ENCODE measurements at regions not wholly inside any gene's neighbourhood (a gene's known extent, or its start where the extent isn't known, plus 50 kb on each side); places are given as distances from the start of the nearest gene placed in this dataset.

DNA sequence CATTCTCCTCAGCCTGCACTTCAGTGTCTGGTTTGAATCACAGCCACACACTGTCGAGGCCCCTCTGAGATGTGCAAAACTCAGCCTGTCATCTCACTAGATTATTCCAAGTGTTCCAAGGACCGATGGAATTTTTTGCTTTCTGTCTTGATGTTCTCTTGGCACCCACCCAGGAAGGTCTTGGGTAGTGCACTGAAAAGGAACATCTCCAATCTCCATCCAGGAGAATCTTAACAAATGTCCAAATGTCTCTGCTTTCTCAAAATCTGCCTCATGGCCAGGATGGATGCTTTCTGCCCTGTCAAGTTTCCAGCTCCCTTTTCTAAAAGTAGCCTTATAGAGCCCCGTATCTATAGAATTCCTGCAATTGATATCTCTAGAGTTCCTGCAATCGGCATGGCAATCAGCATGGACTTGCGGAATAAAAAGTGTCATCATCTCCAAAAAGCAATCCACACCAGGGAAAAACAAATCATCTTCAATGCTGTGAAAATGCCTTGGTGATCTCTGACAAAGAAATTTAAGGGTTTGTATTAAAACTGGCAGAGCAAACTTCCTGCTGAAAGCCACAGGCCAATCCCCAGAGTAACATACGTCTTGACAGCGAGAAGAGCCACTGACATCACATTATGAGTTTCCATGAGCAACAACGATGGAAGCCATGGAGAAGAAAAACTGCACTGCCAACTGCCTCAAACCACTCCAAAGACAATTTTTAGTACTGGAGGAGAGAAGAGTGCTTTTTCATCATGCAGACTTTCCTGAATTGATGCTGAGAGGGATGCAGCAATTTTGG is 215.3 kb upstream of the FAM9B start:
- H3K4me1 ChIP-seq (ENCODE audit: control insufficient read depth, insufficient read depth, low read length): no peaks in the 10 kb centered on the region

DNA sequence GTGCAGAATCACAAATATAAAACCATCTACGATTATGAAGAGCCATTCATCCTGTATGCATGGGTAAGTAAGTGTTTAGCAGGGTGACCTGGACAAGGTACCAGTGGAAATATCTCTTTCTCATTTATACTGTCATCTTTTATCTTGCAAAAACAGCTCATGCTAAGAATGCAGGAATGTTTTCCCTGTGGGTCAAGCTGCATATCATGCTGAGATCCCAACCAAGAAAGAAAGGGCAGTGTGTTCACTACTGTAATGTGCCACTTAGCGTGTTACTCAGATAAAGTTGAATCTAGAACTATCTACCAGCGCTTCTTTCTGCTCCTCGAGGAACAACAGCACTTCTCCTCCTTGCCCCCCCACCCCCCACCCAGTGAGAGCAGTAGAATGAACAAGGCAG is 212.7 kb upstream of the TBL1X start:
- H3K36me3 ChIP-seq (ENCODE audit: insufficient read depth, low read length): no peaks in the 10 kb centered on the region
- H3K27me3 ChIP-seq (ENCODE audit: control insufficient read depth, insufficient read depth, low read length): no peaks in the 10 kb centered on the region
- H3K4me3 ChIP-seq (ENCODE audit: low read length): no peak overlapping the region
- H3K4me2 ChIP-seq (ENCODE audit: low read length): no peak overlapping the region
- no peaks in the 10 kb centered on the region for H3K9me3 ChIP-seq (replicated peaks; ENCODE audit: low read length)
- H3K9ac ChIP-seq (ENCODE audit: low read depth, low read length): no peak overlapping the region
- no peaks in the 10 kb centered on the region for H3K4me1 ChIP-seq (ENCODE audit: control insufficient read depth, insufficient read depth, low read length)

More for the DNA sequence above, 215.3 kb upstream of the FAM9B start:
- Histone ChIP-seq H3K27me3 (ENCODE audit: control insufficient read depth, insufficient read depth, low read length) (no peaks in the 10 kb centered on the region), H3K9me3 (replicated peaks; ENCODE audit: low read length) (no peaks in the 10 kb centered on the region), H3K9ac (ENCODE audit: low read depth, low read length) (no peak overlapping the region), H3K4me2 (ENCODE audit: low read length) (no peak overlapping the region), H3K4me3 (ENCODE audit: low read length) (no peak overlapping the region), H3K36me3 (ENCODE audit: insufficient read depth, low read length) (no peaks in the 10 kb centered on the region)

DNA sequence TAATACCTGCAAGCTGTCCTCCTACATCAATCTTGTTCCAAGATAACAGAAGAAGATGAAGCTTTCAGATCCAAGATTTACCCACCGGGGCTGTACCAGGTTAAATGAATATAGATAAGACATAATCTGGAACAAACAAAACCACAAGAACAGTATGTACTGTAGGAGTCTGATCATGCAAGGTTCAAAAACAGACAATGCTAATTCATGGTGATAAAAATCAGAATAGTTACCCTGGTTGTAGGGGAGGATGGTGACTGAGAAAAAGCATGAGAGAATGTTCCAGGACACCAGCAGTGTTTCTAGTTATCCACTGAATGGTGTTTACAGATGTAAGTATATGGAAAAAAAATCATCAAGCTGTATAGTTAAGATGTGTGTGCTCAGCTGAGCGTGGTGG is 211.6 kb upstream of the TBL1X start:
- H3K27me3 ChIP-seq (ENCODE audit: control insufficient read depth, insufficient read depth, low read length): no peaks in the 10 kb centered on the region
- H3K4me2 ChIP-seq (ENCODE audit: low read length): no peak overlapping the region
- H3K9me3 ChIP-seq (replicated peaks; ENCODE audit: low read length): no peaks in the 10 kb centered on the region
- H3K4me3 ChIP-seq (ENCODE audit: low read length): no peak overlapping the region
- no peaks in the 10 kb centered on the region for H3K36me3 ChIP-seq (ENCODE audit: insufficient read depth, low read length)
- no peaks in the 10 kb centered on the region for H3K4me1 ChIP-seq (ENCODE audit: control insufficient read depth, insufficient read depth, low read length)
- no peak overlapping the region for H3K9ac ChIP-seq (ENCODE audit: low read depth, low read length)

DNA sequence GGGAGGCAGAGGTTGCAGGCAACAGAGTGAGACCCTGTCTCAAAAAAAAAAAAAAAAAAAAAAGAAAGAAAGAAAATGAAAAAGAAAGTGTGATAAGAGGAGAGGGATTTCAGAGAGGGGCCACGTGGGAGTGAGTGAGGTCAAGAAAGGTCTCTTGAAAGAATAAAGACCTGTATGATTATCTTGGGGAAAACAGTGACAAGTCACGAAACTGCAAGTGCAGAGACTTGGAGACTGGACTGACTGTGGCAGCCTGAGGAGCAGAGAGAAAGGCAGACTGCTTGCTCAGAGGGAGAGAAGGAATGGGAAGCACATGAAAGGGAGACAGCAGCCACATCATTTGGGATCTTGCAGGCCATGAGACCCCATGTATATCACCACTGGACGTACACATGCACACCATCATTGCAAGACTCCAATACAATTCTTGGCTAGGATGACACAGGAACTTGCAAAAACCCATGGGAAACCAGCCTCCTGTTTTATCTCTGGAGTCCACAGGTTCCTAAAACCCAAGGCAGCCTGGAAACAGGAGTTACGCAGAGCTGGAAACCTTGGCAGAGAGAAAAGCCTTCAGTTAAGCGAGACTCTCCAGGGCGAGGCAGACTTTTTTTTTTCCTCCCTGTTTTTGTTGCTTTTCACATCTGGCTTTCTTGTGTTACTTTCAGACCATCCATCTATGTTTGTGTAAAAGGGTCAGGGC is 207.0 kb upstream of the TBL1X start:
- Histone ChIP-seq H3K9me3 (replicated peaks; ENCODE audit: low read length) (no peaks in the 10 kb centered on the region), H3K4me2 (ENCODE audit: low read length) (no peak overlapping the region), H3K4me3 (ENCODE audit: low read length) (no peak overlapping the region), H3K36me3 (ENCODE audit: insufficient read depth, low read length) (no peaks in the 10 kb centered on the region), H3K4me1 (ENCODE audit: control insufficient read depth, insufficient read depth, low read length) (no peaks in the 10 kb centered on the region), H3K9ac (ENCODE audit: low read depth, low read length) (no peak overlapping the region), H3K27me3 (ENCODE audit: control insufficient read depth, insufficient read depth, low read length) (no peaks in the 10 kb centered on the region)

DNA sequence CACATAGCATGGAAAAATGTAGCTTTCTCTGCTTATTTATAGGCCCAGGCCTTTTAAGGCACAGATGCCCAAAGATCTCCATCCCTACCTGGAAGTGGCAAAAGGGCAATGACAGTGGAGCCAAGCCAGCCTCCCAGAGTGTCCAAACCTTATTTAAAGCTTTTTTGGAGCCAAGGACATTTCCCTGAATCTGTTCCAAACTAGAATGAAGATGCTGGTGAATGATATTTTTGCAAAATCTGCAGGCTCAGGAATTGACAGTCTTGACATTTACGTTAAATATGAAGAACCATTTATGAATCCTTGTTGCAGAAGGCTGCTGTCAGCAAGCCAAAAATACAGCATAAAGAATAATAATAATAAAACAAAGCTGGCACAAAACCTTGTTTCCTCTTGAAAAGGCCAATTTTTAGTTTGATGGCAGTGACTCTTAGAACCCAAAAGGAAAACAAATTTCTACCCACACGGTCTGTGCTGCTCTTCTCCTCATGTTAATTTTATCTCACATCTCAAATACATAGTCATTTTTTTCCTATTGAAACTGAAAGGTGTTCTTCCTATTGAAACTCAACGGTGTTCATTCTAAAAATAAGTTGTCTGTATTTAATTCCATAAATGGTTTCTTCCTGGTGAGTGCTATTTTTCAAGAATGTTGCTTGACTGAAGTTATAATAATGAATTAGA is 206.3 kb upstream of the TBL1X start:
- Histone ChIP-seq H3K4me3 (ENCODE audit: low read length) (no peak overlapping the region), H3K36me3 (ENCODE audit: insufficient read depth, low read length) (no peaks in the 10 kb centered on the region), H3K27me3 (ENCODE audit: control insufficient read depth, insufficient read depth, low read length) (no peaks in the 10 kb centered on the region), H3K4me1 (ENCODE audit: control insufficient read depth, insufficient read depth, low read length) (no peaks in the 10 kb centered on the region), H3K4me2 (ENCODE audit: low read length) (no peak overlapping the region), H3K9me3 (replicated peaks; ENCODE audit: low read length) (no peaks in the 10 kb centered on the region), H3K9ac (ENCODE audit: low read depth, low read length) (no peak overlapping the region)

DNA sequence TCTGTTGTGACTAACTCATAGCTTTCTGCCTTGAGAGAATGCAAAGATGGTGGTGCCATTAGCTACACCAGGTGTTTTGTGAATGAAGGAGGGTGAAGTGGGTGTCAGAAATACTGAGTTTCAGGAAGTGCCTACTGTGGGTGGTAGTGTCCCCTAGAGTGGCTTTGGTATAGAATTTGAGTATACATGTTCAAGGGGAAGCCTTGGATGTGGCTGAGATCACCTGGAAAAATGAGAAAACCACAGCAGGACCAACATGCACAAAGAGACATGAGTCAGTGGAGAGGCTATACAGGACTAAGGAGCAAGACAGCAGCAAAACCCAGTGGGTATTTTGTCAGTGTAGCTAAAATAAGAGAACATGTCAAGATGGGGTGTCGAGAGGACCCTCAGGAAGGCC is 204.3 kb upstream of the TBL1X start:
- no peaks in the 10 kb centered on the region for H3K36me3 ChIP-seq (ENCODE audit: insufficient read depth, low read length)
- H3K9me3 ChIP-seq (replicated peaks; ENCODE audit: low read length): no peaks in the 10 kb centered on the region
- H3K9ac ChIP-seq (ENCODE audit: low read depth, low read length): no peak overlapping the region
- no peak overlapping the region for H3K4me3 ChIP-seq (ENCODE audit: low read length)
- H3K4me1 ChIP-seq (ENCODE audit: control insufficient read depth, insufficient read depth, low read length): no peaks in the 10 kb centered on the region
- no peak overlapping the region for H3K4me2 ChIP-seq (ENCODE audit: low read length)
- H3K27me3 ChIP-seq (ENCODE audit: control insufficient read depth, insufficient read depth, low read length): no peaks in the 10 kb centered on the region

DNA sequence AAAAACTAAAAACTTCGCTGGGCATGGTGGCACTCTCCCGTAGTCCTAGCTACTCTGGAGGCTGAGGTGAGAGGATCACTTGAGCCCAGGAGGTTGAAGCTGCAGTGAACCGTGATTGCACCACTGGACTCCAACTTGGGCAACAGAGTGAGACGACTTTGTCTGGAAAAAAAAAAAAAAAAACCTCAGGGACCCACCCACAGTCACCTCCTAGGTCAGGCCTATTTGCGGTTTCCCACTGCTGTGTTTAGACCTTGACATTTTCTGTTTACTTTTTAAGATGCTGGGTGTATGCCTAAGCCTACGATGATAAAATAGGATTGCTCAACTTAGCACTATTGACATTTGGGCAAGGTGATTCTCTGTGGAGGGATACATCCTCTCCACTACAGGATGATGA is 197.4 kb upstream of the TBL1X start:
- no peak overlapping the region for H3K4me3 ChIP-seq (ENCODE audit: low read length)
- H3K4me1 ChIP-seq (ENCODE audit: control insufficient read depth, insufficient read depth, low read length): no peaks in the 10 kb centered on the region
- no peaks in the 10 kb centered on the region for H3K36me3 ChIP-seq (ENCODE audit: insufficient read depth, low read length)
- H3K9me3 ChIP-seq (replicated peaks; ENCODE audit: low read length): no peaks in the 10 kb centered on the region
- H3K27me3 ChIP-seq (ENCODE audit: control insufficient read depth, insufficient read depth, low read length): no peaks in the 10 kb centered on the region
- H3K4me2 ChIP-seq (ENCODE audit: low read length): no peak overlapping the region
- H3K9ac ChIP-seq (ENCODE audit: low read depth, low read length): no peak overlapping the region

DNA sequence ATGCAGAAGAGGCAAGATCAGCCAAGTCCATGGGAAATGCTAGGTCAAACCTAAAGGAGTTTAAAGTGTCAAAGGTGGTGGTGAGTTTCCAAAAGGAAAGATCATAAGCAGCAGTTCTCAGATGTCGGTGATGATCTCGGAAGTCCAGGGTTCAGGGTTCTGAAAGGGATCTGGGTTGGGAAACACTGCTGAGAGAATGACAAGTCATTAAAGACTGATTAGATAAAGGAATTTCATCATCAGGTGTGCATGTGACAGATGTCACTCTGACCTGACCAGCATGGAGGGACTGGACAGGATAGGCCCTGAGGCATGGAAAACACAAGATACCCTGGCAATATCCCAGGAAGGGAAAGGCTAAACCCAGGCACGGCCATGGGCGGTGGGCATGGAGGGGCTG is 195.7 kb upstream of the TBL1X start:
- Histone ChIP-seq H3K4me2 (ENCODE audit: low read length) (no peak overlapping the region), H3K36me3 (ENCODE audit: insufficient read depth, low read length) (no peaks in the 10 kb centered on the region), H3K27me3 (ENCODE audit: control insufficient read depth, insufficient read depth, low read length) (no peaks in the 10 kb centered on the region), H3K4me1 (ENCODE audit: control insufficient read depth, insufficient read depth, low read length) (no peaks in the 10 kb centered on the region), H3K9me3 (replicated peaks; ENCODE audit: low read length) (no peaks in the 10 kb centered on the region), H3K4me3 (ENCODE audit: low read length) (no peak overlapping the region), H3K9ac (ENCODE audit: low read depth, low read length) (no peak overlapping the region)

DNA sequence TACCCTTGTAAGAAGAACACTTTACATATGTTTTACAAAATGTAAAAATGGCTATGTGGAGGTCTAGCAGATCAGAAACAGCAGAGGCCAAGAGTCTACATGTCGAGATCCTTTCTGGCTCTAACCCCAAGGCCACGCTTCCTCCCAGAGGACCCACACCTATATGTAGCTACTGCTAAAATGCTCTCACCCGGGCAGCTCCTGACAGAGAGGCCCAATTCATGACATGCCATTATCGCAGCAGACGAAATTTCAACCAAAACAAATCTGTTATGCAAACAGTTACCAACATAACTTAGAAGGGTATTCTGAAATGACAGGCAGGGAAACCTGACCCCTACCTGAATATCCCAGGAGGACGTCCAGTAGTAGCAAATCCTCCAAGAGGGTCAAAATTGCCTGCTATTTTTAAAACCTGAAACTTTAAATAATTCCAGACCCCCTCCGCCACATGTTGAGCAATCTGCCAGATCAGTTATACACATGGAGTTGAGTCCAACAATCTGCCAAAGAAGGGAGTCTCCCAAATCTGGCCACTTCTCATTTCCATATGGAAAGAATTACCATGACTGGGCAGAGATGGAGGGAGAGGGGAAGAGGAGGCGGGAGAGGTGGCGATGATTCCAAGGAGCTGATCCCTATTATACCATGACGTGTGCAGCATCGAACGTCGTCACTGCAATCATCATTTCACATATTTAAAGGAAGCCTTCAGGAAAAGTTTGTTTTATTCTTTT is 192.9 kb upstream of the TBL1X start:
- H3K4me1 ChIP-seq (ENCODE audit: control insufficient read depth, insufficient read depth, low read length): no peaks in the 10 kb centered on the region
- no peaks in the 10 kb centered on the region for H3K9me3 ChIP-seq (replicated peaks; ENCODE audit: low read length)
- no peak overlapping the region for H3K4me2 ChIP-seq (ENCODE audit: low read length)
- H3K9ac ChIP-seq (ENCODE audit: low read depth, low read length): no peak overlapping the region
- H3K4me3 ChIP-seq (ENCODE audit: low read length): no peak overlapping the region
- H3K36me3 ChIP-seq (ENCODE audit: insufficient read depth, low read length): no peaks in the 10 kb centered on the region
- no peaks in the 10 kb centered on the region for H3K27me3 ChIP-seq (ENCODE audit: control insufficient read depth, insufficient read depth, low read length)

DNA sequence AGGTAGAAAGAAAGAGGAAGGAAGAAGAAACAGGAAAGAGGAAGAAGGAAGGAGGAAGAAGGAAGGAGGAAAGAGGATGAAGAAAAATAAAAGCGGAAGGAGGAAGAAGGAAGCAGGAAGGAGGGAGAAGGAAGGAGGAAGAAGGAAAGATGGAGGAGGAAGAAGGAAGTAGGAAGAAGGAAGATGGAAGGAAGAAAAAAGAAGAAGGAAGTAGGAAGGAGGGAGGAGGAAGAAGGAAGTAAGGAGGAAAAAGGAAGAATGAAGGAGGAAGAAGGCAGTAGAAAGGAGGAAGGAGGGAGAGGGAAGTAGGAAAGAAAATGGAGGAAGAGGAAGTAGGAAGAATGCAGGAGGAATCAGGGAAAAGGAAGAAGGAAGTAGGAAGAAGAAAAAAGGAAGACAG is 191.1 kb upstream of the TBL1X start:
- Histone ChIP-seq H3K4me2 (ENCODE audit: low read length) (no peak overlapping the region), H3K27me3 (ENCODE audit: control insufficient read depth, insufficient read depth, low read length) (no peaks in the 10 kb centered on the region), H3K36me3 (ENCODE audit: insufficient read depth, low read length) (no peaks in the 10 kb centered on the region), H3K9ac (ENCODE audit: low read depth, low read length) (no peak overlapping the region), H3K4me3 (ENCODE audit: low read length) (no peak overlapping the region), H3K4me1 (ENCODE audit: control insufficient read depth, insufficient read depth, low read length) (no peaks in the 10 kb centered on the region), H3K9me3 (replicated peaks; ENCODE audit: low read length) (no peaks in the 10 kb centered on the region)

DNA sequence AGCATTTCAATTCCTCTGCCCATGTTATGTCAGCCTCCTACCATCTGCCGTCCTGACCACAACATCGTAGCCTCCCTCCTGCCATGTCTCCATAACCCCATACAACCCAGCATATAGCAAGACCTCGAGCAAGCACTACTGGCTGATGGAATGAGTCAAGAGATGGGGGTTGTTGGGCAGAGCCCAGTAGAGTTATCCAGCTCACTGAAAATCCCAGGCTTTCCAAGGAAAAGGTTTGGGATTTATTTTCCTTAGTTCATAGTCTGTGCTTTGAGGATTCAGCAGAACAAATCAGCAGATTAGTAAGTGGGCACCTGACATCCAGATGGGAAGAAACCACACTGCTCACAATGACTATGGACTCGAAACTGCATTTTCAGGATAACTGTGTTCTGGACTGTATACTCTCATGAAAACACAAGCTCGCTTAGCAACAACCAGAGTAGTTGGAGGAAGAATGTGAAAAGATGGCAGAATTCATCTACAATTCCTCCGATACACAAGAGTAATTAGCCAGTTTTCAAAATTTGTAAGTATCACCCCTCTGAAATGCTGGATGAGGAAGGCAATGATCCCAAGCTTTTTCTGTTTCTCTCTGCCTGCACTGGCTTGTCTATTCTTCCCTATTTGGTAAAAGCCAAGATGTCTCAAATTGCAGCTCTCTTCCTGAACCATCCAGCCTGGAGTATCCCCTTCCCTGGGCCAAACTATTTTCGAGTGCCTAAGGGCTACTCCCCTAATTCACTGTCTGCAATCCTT is 186.2 kb upstream of the TBL1X start:
- Histone ChIP-seq H3K9ac (ENCODE audit: low read depth, low read length) (no peak overlapping the region), H3K4me3 (ENCODE audit: low read length) (peak overlapping the region; percentile 47)

More for the DNA sequence above, 186.2 kb upstream of the TBL1X start:
- Histone ChIP-seq H3K4me1 (ENCODE audit: control insufficient read depth, insufficient read depth, low read length) (no peaks in the 10 kb centered on the region), H3K9me3 (replicated peaks; ENCODE audit: low read length) (no peaks in the 10 kb centered on the region), H3K36me3 (ENCODE audit: insufficient read depth, low read length) (no peaks in the 10 kb centered on the region), H3K27me3 (ENCODE audit: control insufficient read depth, insufficient read depth, low read length) (no peaks in the 10 kb centered on the region), H3K4me2 (ENCODE audit: low read length) (peak overlapping the region; percentile 59)
